ENCODE measurements at regions not wholly inside any gene's neighbourhood (a gene's known extent, or its start where the extent isn't known, plus 50 kb on each side); places are given as distances from the start of the nearest gene placed in this dataset.

- no peaks in the 10 kb centered on the region for H3K27me3 ChIP-seq
- no peak overlapping the region for H3K4me3 ChIP-seq (replicated peaks in 1 of 3)
- H3K27ac ChIP-seq, result no peak overlapping the region
- DNase-seq, result no peak
- intact Hi-C loops (cut with DNase I), result no loop called here
- H3K9me3 ChIP-seq, result no peaks in the 10 kb centered on the region
- H3K4me1 ChIP-seq, result no peaks in the 10 kb centered on the region
- TF ChIP-seq POLR2A (IDR thresholded peaks at IDR 0.05) (no peak), CTCF (IDR thresholded peaks at IDR 0.05) (no peak)
- H3K36me3 ChIP-seq, result no peaks in the 10 kb centered on the region
These were observed 51.1 kb upstream of the ARID5B start for GRCh38 chr10:61850376-61850775.
